Fibroblast of lung (primary cell): ENCODE measurements at regions not wholly inside any gene's neighbourhood (a gene's known extent, or its start where the extent isn't known, plus 50 kb on each side); places are given as distances from the start of the nearest gene placed in this dataset.
A peak's percentile ranks its signal among the peaks of the same experiment; 100 is the strongest.

ENCODE experiments used
- DNase-seq, 2 donors: peaks; one replicate each; pipeline versions ENCODE4 v3.0.0 to v3.0.0-alpha.2; 2010; ENCODE audit warnings: low read depth in 2 of 2
- H2AFZ ChIP-seq: 2 replicates; pipeline ENCODE4 v1.5.1; 2012; ENCODE audit warnings: low read length, control low read depth, inconsistent platforms
- H3K27ac ChIP-seq: 2 replicates; pipeline ENCODE4 v1.5.1; 2011; ENCODE audit warnings: low read length, control low read depth; ENCODE audit not compliant: insufficient read depth
- H3K27me3 ChIP-seq: 2 replicates; pipeline ENCODE4 v1.5.1; 2011; ENCODE audit warnings: mild to moderate bottlenecking, low read length; ENCODE audit not compliant: control insufficient read depth, insufficient read depth
- H3K36me3 ChIP-seq: 2 replicates; pipeline ENCODE4 v1.5.1; 2011; ENCODE audit warnings: low read length; ENCODE audit not compliant: control insufficient read depth, insufficient read depth
- H3K4me1 ChIP-seq: 2 replicates; pipeline ENCODE4 v1.5.1; 2011; ENCODE audit warnings: low read length; ENCODE audit not compliant: control insufficient read depth, insufficient read depth; ENCODE audit errors: extremely low read depth
- H3K4me2 ChIP-seq: 2 replicates; pipeline ENCODE4 v1.5.1; 2011; ENCODE audit warnings: low read length, control low read depth; ENCODE audit not compliant: insufficient read depth; ENCODE audit errors: extremely low read depth
- H3K4me3 ChIP-seq, 4 experiments: fragments of 200-600 bp in 1 of 4; sonication (generic) in 1 of 4; replicated peaks in 1 of 4; 2 replicates each; pipeline ENCODE4 v1.5.1; 2011 to 2016; ENCODE audit warnings: low read length in 4 of 4, low read depth in 3 of 4, mild to moderate bottlenecking in 3 of 4, control low read depth in 2 of 4, inconsistent platforms in 1 of 4, mixed read lengths in 1 of 4; ENCODE audit not compliant: insufficient read depth in 1 of 4; ENCODE audit errors: control extremely low read depth in 1 of 4
- H3K79me2 ChIP-seq: 2 replicates; pipeline ENCODE4 v1.5.1; 2012; ENCODE audit warnings: mild to moderate bottlenecking, low read length, inconsistent platforms; ENCODE audit not compliant: control insufficient read depth, insufficient read depth
- H3K9ac ChIP-seq: 2 replicates; pipeline ENCODE4 v1.5.1; 2011; ENCODE audit warnings: mild to moderate bottlenecking, low read length, control low read depth; ENCODE audit not compliant: insufficient read depth
- H3K9me3 ChIP-seq: 2 replicates; pipeline ENCODE4 v1.5.1; 2012; ENCODE audit warnings: low read depth, low read length; ENCODE audit not compliant: control insufficient read depth, insufficient read depth
- H4K20me1 ChIP-seq: 2 replicates; pipeline ENCODE4 v1.5.1; 2011; ENCODE audit warnings: low read length; ENCODE audit not compliant: control insufficient read depth, insufficient read depth; ENCODE audit errors: extremely low read depth
- EZH2 ChIP-seq: IDR thresholded peaks from 2 replicates; pipeline ENCODE4 v1.5.1; 2012; ENCODE audit warnings: low read length, control low read depth, mild to moderate bottlenecking; ENCODE audit errors: missing control alignments
- TF ChIP-seq, protein P1 (sequence below), 2 donors: IDR thresholded peaks in 1 of 2; conservative IDR thresholded peaks in 1 of 2; 1 replicate in 1 of 2; 2 replicates in 1 of 2; pipeline ENCODE4 v1.5.1; 2011 to 2012; ENCODE audit warnings: low read length in 2 of 2, control low read depth in 1 of 2, inconsistent platforms in 1 of 2, low read depth in 1 of 2, mild to moderate bottlenecking in 1 of 2

DNA sequence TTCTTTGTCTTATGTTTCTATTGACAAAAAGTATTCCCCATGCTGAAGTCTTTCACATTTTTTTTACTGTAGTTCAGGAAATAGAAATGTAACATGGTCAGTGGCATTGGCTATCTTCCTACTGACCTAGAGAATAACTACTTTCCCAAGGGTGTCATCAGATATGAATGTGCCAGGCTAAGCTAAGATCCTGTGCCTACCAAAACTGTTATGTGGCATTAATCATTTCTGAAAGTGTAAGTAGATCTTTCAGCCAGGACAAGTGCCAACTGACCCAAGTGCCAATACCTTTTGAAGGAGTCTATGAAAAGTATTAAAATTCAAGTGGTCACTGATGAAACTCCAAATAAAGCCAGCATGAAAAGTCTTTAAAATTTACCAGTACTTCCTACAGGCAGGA, 165.3 kb downstream of the TNFSF18 start:
- no peaks in the 10 kb centered on the region for H3K27me3 ChIP-seq
- no peak overlapping the region for H3K9ac ChIP-seq
- peaks cover 3% of the 10 kb centered on the region for H3K4me1 ChIP-seq
- no peaks in the 10 kb centered on the region for H4K20me1 ChIP-seq
- DNase-seq, result peak; percentile 23 to 47
- H3K79me2 ChIP-seq, result no peaks in the 10 kb centered on the region
- H3K9me3 ChIP-seq, result no peaks in the 10 kb centered on the region
- H3K4me3 ChIP-seq, result no peak overlapping the region
- TF ChIP-seq EZH2, result no peak
- no peak overlapping the region for H3K27ac ChIP-seq
- H3K4me2 ChIP-seq, result no peak overlapping the region
- no peaks in the 10 kb centered on the region for H3K36me3 ChIP-seq
- H2AFZ ChIP-seq, result no peak overlapping the region

DNA sequence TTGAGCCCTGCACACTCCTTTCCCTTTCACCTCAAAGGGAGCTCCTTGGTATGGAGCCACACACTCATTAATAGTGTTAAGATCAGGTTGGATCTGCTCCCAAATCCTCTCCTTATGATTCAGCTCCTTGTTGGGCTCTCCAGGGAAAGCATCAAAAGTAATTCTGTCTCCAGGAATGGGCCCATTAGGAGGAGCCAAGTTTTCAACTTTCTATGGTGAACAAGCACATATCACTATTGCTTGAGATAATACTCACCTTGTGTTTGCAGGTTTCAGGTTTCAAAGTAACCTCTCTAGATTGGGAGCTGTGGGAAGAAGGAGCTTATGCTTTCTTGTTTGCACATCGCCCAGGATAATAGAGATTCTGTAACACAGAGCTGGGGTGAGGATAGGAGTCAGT, 164.8 kb downstream of the TNFSF18 start:
- peak; percentile 55 to 86 for DNase-seq
- no peak overlapping the region for H3K4me3 ChIP-seq
- no peak overlapping the region for H3K9ac ChIP-seq
- H3K79me2 ChIP-seq, result no peaks in the 10 kb centered on the region
- H2AFZ ChIP-seq, result no peak overlapping the region
- no peaks in the 10 kb centered on the region for H3K9me3 ChIP-seq
- no peak overlapping the region for H3K27ac ChIP-seq
- no peaks in the 10 kb centered on the region for H3K36me3 ChIP-seq
- no peak for TF ChIP-seq EZH2
- H4K20me1 ChIP-seq, result no peaks in the 10 kb centered on the region
- no peak overlapping the region for H3K4me2 ChIP-seq
- H3K4me1 ChIP-seq, result peaks cover 3% of the 10 kb centered on the region
- no peaks in the 10 kb centered on the region for H3K27me3 ChIP-seq

DNA sequence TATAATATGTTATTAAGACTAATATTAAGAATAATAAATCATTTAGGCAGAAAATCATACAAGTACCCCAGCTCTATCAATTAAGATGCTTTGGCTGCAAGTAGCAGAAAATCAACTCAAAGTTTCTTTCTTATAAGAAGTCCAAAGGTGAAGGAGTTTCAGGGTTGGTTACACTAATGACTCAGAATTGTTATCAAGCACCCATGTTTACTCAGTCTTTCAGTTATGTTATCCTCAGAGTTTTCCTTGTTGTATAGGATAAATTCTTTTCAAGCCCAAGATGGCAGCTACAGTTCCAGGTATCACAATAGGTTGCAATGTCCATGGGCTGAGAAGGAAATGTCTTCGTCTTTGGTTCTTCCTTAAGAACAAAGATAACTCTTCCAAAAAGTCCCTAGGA, 163.6 kb downstream of the TNFSF18 start:
- peaks cover 3% of the 10 kb centered on the region for H3K4me1 ChIP-seq
- H3K27me3 ChIP-seq, result no peaks in the 10 kb centered on the region
- H3K9me3 ChIP-seq, result no peaks in the 10 kb centered on the region
- H3K27ac ChIP-seq, result no peak overlapping the region
- no peak overlapping the region for H3K9ac ChIP-seq
- no peak for TF ChIP-seq EZH2
- TF ChIP-seq, protein P1, sequence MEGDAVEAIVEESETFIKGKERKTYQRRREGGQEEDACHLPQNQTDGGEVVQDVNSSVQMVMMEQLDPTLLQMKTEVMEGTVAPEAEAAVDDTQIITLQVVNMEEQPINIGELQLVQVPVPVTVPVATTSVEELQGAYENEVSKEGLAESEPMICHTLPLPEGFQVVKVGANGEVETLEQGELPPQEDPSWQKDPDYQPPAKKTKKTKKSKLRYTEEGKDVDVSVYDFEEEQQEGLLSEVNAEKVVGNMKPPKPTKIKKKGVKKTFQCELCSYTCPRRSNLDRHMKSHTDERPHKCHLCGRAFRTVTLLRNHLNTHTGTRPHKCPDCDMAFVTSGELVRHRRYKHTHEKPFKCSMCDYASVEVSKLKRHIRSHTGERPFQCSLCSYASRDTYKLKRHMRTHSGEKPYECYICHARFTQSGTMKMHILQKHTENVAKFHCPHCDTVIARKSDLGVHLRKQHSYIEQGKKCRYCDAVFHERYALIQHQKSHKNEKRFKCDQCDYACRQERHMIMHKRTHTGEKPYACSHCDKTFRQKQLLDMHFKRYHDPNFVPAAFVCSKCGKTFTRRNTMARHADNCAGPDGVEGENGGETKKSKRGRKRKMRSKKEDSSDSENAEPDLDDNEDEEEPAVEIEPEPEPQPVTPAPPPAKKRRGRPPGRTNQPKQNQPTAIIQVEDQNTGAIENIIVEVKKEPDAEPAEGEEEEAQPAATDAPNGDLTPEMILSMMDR (conservative IDR thresholded peaks at IDR 0.05 in 1 of 2, IDR thresholded peaks at IDR 0.05 in 1 of 2; ENCODE audit: low read depth in 1 of 2, low read length in 2 of 2), result no peak
- H2AFZ ChIP-seq, result no peak overlapping the region
- no peak overlapping the region for H3K4me3 ChIP-seq
- H3K4me2 ChIP-seq, result no peak overlapping the region
- no peaks in the 10 kb centered on the region for H3K79me2 ChIP-seq
- H4K20me1 ChIP-seq, result no peaks in the 10 kb centered on the region
- DNase-seq, result no peak
- H3K36me3 ChIP-seq, result no peaks in the 10 kb centered on the region

DNA sequence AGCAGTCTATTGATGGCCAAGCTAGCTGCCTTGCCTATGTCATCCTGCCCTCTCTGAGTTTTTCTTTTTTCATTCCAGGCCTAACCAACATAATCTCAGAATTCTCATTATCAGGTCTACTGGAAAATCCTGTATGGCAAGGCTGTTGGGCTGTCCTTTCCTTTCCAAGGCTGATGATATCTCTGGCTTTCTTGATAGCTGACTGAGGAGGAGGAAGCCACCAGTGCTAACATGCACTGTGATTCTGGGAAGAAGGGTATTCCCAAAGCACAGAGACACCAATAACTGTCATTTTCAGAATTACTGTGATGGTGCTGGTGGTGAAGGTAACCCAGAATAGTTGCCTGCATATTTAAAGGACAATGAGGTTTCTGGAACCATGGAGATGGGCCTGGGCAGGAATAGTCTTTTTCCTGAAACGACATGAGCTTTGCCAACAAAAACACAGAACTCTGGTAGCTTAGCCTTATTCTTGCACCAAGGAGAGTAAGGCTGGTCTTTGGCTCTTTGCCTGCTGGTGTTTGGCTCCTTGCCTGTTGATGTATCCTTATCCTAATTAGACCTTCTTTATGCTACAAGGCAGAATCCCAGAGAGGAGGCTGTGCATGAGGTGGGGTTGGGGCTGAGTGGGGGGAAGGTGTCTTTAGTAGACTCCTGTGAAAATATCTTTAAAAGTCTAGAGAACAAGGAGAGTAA, 157.4 kb downstream of the TNFSF18 start:
- Histone ChIP-seq H3K36me3 (no peaks in the 10 kb centered on the region), H3K27ac (no peak overlapping the region), H3K9me3 (no peaks in the 10 kb centered on the region), H3K79me2 (no peaks in the 10 kb centered on the region), H3K4me1 (peaks cover 9% of the 10 kb centered on the region), H3K27me3 (no peaks in the 10 kb centered on the region), H3K4me3 (no peak overlapping the region), H3K9ac (no peak overlapping the region), H2AFZ (no peak overlapping the region), H3K4me2 (no peak overlapping the region), H4K20me1 (no peaks in the 10 kb centered on the region)
- no peak for TF ChIP-seq EZH2
- TF ChIP-seq, protein P1 (conservative IDR thresholded peaks at IDR 0.05 in 1 of 2, IDR thresholded peaks at IDR 0.05 in 1 of 2; ENCODE audit: low read depth in 1 of 2, low read length in 2 of 2), result no peak
- peak; percentile 50 to 73 for DNase-seq
